Osteoblast (primary cell): ENCODE measurements at regions not wholly inside any gene's neighbourhood (a gene's known extent, or its start where the extent isn't known, plus 50 kb on each side); places are given as distances from the start of the nearest gene placed in this dataset.

Experiments
- DNase-seq: peaks from one replicate; pipeline ENCODE4 v3.0.0; 2011; ENCODE audit warnings: low spot score, mixed read lengths; ENCODE audit not compliant: insufficient read length; ENCODE audit errors: missing footprints
- H2AFZ ChIP-seq: 2 replicates; pipeline ENCODE4 v1.6.0; 2011; ENCODE audit warnings: mild to moderate bottlenecking, low read length
- H3K27ac ChIP-seq: 2 replicates; pipeline ENCODE4 v1.5.1; 2011; ENCODE audit warnings: mild to moderate bottlenecking, low read depth, low read length, moderate library complexity
- H3K27me3 ChIP-seq: 2 replicates; pipeline ENCODE4 v1.6.0; 2012; ENCODE audit warnings: mild to moderate bottlenecking, control low read depth, inconsistent platforms, low read length, moderate library complexity; ENCODE audit not compliant: insufficient read depth
- H3K36me3 ChIP-seq: 2 replicates; pipeline ENCODE4 v1.5.1; 2011; ENCODE audit warnings: mild to moderate bottlenecking, low read length, control low read depth, moderate library complexity; ENCODE audit not compliant: insufficient read depth
- H3K4me1 ChIP-seq: 2 replicates; pipeline ENCODE4 v1.5.1; 2011; ENCODE audit warnings: mild to moderate bottlenecking, low read length, control low read depth, moderate library complexity; ENCODE audit not compliant: insufficient read depth
- H3K4me2 ChIP-seq: 2 replicates; pipeline ENCODE4 v1.6.0; 2011; ENCODE audit warnings: mild to moderate bottlenecking, low read length; ENCODE audit not compliant: insufficient read depth
- H3K4me3 ChIP-seq: fragments of 200-600 bp; sonication (generic); 3 replicates; pipeline ENCODE4 v1.5.1; 2012; ENCODE audit warnings: mild to moderate bottlenecking, low read length, inconsistent platforms; ENCODE audit not compliant: insufficient read depth
- H3K79me2 ChIP-seq: 2 replicates; pipeline ENCODE4 v1.6.0; 2012; ENCODE audit warnings: mild to moderate bottlenecking, low read length, control low read depth, inconsistent platforms; ENCODE audit not compliant: insufficient read depth
- H3K9me3 ChIP-seq: 2 replicates; pipeline ENCODE4 v1.5.1; 2011; ENCODE audit warnings: low read depth, low read length, control low read depth
- H4K20me1 ChIP-seq: 2 replicates; pipeline ENCODE4 v1.6.0; 2012; ENCODE audit warnings: mild to moderate bottlenecking, low read length, control low read depth; ENCODE audit not compliant: insufficient read depth
- TF ChIP-seq, protein P1 (sequence below): IDR thresholded peaks from 2 replicates; pipeline ENCODE4 v1.5.1; 2011; ENCODE audit warnings: mild to moderate bottlenecking, low read depth, low read length, moderate library complexity; ENCODE audit errors: extremely low read depth

DNA sequence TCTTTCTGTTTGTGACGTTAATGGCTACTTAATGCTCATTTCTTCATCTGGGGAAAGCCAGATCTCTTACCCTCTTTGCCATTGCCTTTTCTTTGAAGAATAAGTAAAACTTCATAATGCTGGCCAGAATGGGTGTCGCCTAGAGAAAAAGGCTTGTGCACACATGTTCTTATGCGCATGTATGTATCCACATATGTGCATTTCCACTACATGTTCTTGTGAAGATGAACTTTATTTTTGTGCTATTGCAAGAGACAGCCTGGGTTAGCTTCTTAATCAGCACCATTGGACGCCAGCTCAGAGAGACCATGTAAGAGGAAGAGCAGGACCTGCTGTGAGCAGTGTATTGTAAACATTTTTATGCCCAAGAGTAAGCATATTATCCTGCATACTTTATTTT, 178.7 kb downstream of the SPRY1 start:
- H4K20me1 ChIP-seq = no peaks in the 10 kb centered on the region
- no peaks in the 10 kb centered on the region for H3K9me3 ChIP-seq
- no peak overlapping the region for H3K27ac ChIP-seq
- H3K4me1 ChIP-seq = no peaks in the 10 kb centered on the region
- H2AFZ ChIP-seq = no peak overlapping the region
- H3K4me3 ChIP-seq = no peak overlapping the region
- H3K79me2 ChIP-seq = no peaks in the 10 kb centered on the region
- TF ChIP-seq, protein P1, sequence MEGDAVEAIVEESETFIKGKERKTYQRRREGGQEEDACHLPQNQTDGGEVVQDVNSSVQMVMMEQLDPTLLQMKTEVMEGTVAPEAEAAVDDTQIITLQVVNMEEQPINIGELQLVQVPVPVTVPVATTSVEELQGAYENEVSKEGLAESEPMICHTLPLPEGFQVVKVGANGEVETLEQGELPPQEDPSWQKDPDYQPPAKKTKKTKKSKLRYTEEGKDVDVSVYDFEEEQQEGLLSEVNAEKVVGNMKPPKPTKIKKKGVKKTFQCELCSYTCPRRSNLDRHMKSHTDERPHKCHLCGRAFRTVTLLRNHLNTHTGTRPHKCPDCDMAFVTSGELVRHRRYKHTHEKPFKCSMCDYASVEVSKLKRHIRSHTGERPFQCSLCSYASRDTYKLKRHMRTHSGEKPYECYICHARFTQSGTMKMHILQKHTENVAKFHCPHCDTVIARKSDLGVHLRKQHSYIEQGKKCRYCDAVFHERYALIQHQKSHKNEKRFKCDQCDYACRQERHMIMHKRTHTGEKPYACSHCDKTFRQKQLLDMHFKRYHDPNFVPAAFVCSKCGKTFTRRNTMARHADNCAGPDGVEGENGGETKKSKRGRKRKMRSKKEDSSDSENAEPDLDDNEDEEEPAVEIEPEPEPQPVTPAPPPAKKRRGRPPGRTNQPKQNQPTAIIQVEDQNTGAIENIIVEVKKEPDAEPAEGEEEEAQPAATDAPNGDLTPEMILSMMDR = no peak
- H3K4me2 ChIP-seq = no peak overlapping the region
- no peaks in the 10 kb centered on the region for H3K36me3 ChIP-seq
- DNase-seq = no peak
- H3K27me3 ChIP-seq = no peaks in the 10 kb centered on the region

DNA sequence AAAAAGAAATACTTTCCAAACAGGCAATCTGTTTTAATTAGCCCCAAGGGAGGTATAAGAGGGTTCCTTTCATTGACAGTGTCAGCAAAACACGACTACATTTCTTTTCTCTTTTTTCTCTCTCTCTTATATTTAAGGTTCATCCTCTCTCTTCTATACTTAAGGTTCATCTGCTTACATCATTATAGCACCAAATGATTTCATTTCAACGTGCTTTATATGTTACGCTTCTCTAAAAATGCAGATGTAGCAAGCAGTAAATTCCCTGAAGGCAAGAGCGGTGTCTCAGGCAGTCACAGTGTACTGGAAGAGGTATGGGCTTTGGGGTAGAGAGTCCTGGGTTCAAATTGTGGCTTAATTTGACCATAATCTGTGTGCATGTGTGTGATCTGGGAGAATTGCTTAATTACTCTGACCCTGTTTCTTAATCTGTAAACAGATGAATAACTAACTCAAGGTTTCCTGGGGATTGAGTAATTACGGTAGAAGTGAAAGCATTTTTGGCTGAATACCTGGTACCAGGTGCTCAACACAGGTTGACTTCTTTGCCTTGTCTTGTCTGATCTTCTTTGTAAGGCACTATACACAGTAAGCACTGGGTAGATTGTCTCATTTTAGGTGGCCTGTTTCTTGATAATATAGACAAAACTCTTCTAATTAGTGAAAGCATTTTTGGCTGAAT, 180.8 kb downstream of the SPRY1 start:
- TF ChIP-seq, protein P1 = no peak
- no peaks in the 10 kb centered on the region for H3K79me2 ChIP-seq
- H3K4me3 ChIP-seq = no peak overlapping the region
- H4K20me1 ChIP-seq = no peaks in the 10 kb centered on the region
- no peak overlapping the region for H3K27ac ChIP-seq
- no peaks in the 10 kb centered on the region for H3K27me3 ChIP-seq
- no peaks in the 10 kb centered on the region for H3K4me1 ChIP-seq
- no peak overlapping the region for H3K4me2 ChIP-seq
- H2AFZ ChIP-seq = no peak overlapping the region
- H3K9me3 ChIP-seq = peaks cover 4% of the 10 kb centered on the region
- H3K36me3 ChIP-seq = no peaks in the 10 kb centered on the region
- DNase-seq = no peak

DNA sequence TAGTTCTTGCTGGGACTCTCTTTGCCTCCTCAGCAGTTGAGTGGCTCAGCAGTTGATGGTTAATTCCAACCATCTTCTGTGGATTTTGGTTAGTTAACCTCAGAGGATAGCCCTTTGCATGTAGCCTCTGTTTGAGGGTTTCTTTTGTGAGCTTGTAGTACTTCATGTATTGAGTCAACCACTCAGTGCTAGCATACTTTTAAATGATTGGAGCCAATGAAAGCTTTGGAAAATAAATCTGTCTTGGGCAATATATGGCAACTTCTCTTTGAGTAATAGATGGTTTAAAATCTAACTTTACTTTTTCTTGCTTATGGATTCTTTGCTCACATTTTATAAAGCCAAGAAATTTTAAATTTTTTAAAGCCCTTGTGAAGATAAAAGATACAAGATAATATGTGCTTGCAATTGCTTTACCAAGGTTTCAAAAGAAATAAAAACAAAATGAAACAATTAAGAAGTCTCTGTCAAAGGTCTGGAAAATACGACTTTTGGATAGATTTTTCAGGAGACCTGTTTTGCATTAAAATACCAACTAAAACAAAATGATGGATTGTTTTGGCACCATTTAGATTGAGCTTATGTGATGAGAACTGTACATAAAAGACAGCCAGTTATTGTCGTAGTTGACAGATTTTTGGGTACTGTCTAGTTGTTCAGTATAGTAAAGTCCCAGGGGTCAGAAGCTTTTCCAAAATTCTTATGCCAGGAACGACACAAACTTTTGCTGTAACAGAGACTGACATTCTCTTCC, 181.9 kb downstream of the SPRY1 start:
- no peak for DNase-seq
- TF ChIP-seq, protein P1 = no peak
- no peaks in the 10 kb centered on the region for H3K4me1 ChIP-seq
- H3K27me3 ChIP-seq = no peaks in the 10 kb centered on the region
- H4K20me1 ChIP-seq = no peaks in the 10 kb centered on the region
- H2AFZ ChIP-seq = no peak overlapping the region
- no peak overlapping the region for H3K27ac ChIP-seq
- no peak overlapping the region for H3K4me2 ChIP-seq
- no peaks in the 10 kb centered on the region for H3K79me2 ChIP-seq
- no peaks in the 10 kb centered on the region for H3K36me3 ChIP-seq
- no peak overlapping the region for H3K4me3 ChIP-seq
- H3K9me3 ChIP-seq = peaks cover 4% of the 10 kb centered on the region

DNA sequence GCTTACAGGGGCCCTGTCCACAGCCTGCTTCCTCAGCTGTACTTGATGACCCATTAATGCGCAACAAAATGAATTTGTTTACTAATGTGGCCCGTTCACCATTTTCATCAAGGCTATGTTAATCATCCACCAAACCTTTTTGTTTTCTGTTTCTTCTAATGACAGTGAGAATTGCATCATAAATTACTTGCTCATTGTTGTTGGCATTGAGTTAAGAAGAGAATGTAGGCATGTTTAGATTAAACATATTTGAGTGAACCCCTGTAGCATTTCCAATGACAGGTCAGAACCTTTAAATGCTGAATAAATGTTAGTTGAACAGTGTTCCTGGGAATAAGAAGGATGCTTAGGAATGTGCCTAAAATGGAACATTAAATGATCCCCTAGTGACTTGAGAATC, 183.4 kb downstream of the SPRY1 start:
- Histone ChIP-seq H3K27me3 (no peaks in the 10 kb centered on the region), H3K4me1 (no peaks in the 10 kb centered on the region), H4K20me1 (no peaks in the 10 kb centered on the region), H3K27ac (no peak overlapping the region), H3K4me2 (no peak overlapping the region), H3K36me3 (no peaks in the 10 kb centered on the region), H3K9me3 (peaks cover 4% of the 10 kb centered on the region), H3K79me2 (no peaks in the 10 kb centered on the region), H3K4me3 (no peak overlapping the region), H2AFZ (no peak overlapping the region)
- no peak for DNase-seq
- TF ChIP-seq, protein P1 = no peak
